HEK293 (cell line): ENCODE measurements at regions not wholly inside any gene's neighbourhood (a gene's known extent, or its start where the extent isn't known, plus 50 kb on each side); places are given as distances from the start of the nearest gene placed in this dataset.

ENCODE experiments used
- FEZF1 ChIP-seq: fragments of 450-650 bp; formaldehyde crosslinking; IDR thresholded peaks from 2 replicates; pipeline ENCODE4 v1.5.1; 2016; ENCODE audit warnings: missing biosample characterization, missing genetic modification characterization
- REST ChIP-seq: fragments of 450-650 bp; formaldehyde crosslinking; IDR thresholded peaks from 2 replicates; pipeline ENCODE4 v1.5.1; 2016; ENCODE audit warnings: missing biosample characterization, missing genetic modification characterization
- TCF7L2 ChIP-seq: IDR thresholded peaks from 2 replicates; pipeline ENCODE4 v1.6.1; 2011; ENCODE audit warnings: low read depth, mild to moderate bottlenecking, inconsistent platforms, low read length, moderate library complexity, borderline replicate concordance
- ZNF626 ChIP-seq: fragments of 450-650 bp; sonication (Bioruptor Pico); formaldehyde crosslinking; IDR thresholded peaks from 2 replicates; pipeline ENCODE4 v1.5.1; 2018; ENCODE audit warnings: missing biosample characterization, missing genetic modification characterization, inconsistent platforms
- TF ChIP-seq, protein P1 (sequence below): fragments of 450-650 bp; formaldehyde crosslinking; IDR thresholded peaks from 2 replicates; pipeline ENCODE4 v1.5.1; 2016; ENCODE audit warnings: missing biosample characterization, missing genetic modification characterization

- TF ChIP-seq FEZF1 (tag by site-specific recombination) (no peak), REST (no peak), ZNF626 (tag by site-specific recombination) (no peak), TCF7L2 (no peak)
- TF ChIP-seq, protein P1, sequence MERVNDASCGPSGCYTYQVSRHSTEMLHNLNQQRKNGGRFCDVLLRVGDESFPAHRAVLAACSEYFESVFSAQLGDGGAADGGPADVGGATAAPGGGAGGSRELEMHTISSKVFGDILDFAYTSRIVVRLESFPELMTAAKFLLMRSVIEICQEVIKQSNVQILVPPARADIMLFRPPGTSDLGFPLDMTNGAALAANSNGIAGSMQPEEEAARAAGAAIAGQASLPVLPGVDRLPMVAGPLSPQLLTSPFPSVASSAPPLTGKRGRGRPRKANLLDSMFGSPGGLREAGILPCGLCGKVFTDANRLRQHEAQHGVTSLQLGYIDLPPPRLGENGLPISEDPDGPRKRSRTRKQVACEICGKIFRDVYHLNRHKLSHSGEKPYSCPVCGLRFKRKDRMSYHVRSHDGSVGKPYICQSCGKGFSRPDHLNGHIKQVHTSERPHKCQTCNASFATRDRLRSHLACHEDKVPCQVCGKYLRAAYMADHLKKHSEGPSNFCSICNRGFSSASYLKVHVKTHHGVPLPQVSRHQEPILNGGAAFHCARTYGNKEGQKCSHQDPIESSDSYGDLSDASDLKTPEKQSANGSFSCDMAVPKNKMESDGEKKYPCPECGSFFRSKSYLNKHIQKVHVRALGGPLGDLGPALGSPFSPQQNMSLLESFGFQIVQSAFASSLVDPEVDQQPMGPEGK (tag by site-specific recombination) = no peak
These were observed 164.3 kb upstream of the RAB4A start for GRCh38 chr1:229106526-229107125.
